PC-3 (cell line): ENCODE measurements at regions not wholly inside any gene's neighbourhood (a gene's known extent, or its start where the extent isn't known, plus 50 kb on each side); places are given as distances from the start of the nearest gene placed in this dataset.

Experiments used
- ATAC-seq: fragments of 200-7000 bp; cut with Tn5 transposase; 2 replicates; pipeline ENCODE4 v1.9.1; 2020; ENCODE audit warnings: mild to moderate bottlenecking, moderate library complexity
- BruUV-seq: library from RNA; stranded (reverse); fragments of 400-500 nt; replicated peaks from 2 replicates; lab custom pipeline; 2021; lab: Mats Ljungman, UMichigan
- CTCF ChIA-PET: fragments of 300-600 bp; sonication (Branson Sonifier 250); formaldehyde crosslinking; loops from one replicate; lab custom pipeline; 2022; ENCODE audit warnings: antibody characterized with exemption; lab: Charles Lee
- POLR2A ChIA-PET: fragments of 300-600 bp; sonication (Branson Sonifier 250); formaldehyde crosslinking; loops from one replicate; lab custom pipeline; 2022; ENCODE audit warnings: antibody characterized with exemption; ENCODE audit not compliant: unreplicated experiment; lab: Charles Lee
- DNase-seq: peaks from one replicate; pipeline ENCODE4 v3.0.0-alpha.2; 2015
- H2AFZ ChIP-seq: fragments of 300-600 bp; sonication (generic); 2 replicates; pipeline ENCODE4 v1.6.0; 2016; ENCODE audit warnings: antibody characterized with exemption, low read length
- H3F3A ChIP-seq: fragments of 300-600 bp; sonication (generic); one replicate; pipeline ENCODE4 v1.6.0; 2017; ENCODE audit warnings: antibody characterized with exemption, low read length, control low read depth, mild to moderate bottlenecking; ENCODE audit not compliant: unreplicated experiment
- H3K27ac ChIP-seq: fragments of 300-600 bp; sonication (generic); 2 replicates; pipeline ENCODE4 v1.5.1; 2016; ENCODE audit warnings: mild to moderate bottlenecking, low read length
- H3K27me3 ChIP-seq: fragments of 300-600 bp; sonication (generic); 2 replicates; pipeline ENCODE4 v1.6.1; 2016; ENCODE audit warnings: low read length, mixed read lengths
- H3K36me3 ChIP-seq: fragments of 300-600 bp; sonication (generic); 2 replicates; pipeline ENCODE4 v1.6.1; 2016; ENCODE audit warnings: low read depth, mixed run types, low read length, mixed read lengths
- H3K4me1 ChIP-seq: fragments of 300-600 bp; sonication (generic); 2 replicates; pipeline ENCODE4 v1.5.1; 2016; ENCODE audit warnings: low read length; ENCODE audit not compliant: insufficient read depth
- H3K4me2 ChIP-seq: fragments of 300-600 bp; sonication (generic); 2 replicates; pipeline ENCODE4 v1.6.0; 2016; ENCODE audit warnings: low read length
- H3K4me3 ChIP-seq: fragments of 300-600 bp; sonication (generic); 2 replicates; pipeline ENCODE4 v1.5.1; 2016; ENCODE audit warnings: mild to moderate bottlenecking, low read length, mixed read lengths
- H3K79me2 ChIP-seq: fragments of 300-600 bp; sonication (generic); 2 replicates; pipeline ENCODE4 v1.6.1; 2017; ENCODE audit warnings: low read length, mixed read lengths
- H3K9ac ChIP-seq: fragments of 300-600 bp; sonication (generic); 2 replicates; pipeline ENCODE4 v1.6.0; 2016; ENCODE audit warnings: mild to moderate bottlenecking, low read length
- H3K9me2 ChIP-seq: fragments of 300-600 bp; sonication (generic); replicated peaks from 2 replicates; pipeline ENCODE4 v1.6.1; 2016; ENCODE audit warnings: mixed run types, low read length, mixed read lengths
- H3K9me3 ChIP-seq: fragments of 300-600 bp; sonication (generic); 2 replicates; pipeline ENCODE4 v1.6.1; 2016; ENCODE audit warnings: low read length, mixed read lengths
- H4K20me1 ChIP-seq: fragments of 300-600 bp; sonication (generic); 2 replicates; pipeline ENCODE4 v1.6.1; 2016; ENCODE audit warnings: low read length, mixed read lengths
- CTCF ChIP-seq: fragments of 300-600 bp; sonication (generic); conservative IDR thresholded peaks from 2 replicates; pipeline ENCODE4 v1.5.1; 2017; ENCODE audit warnings: antibody characterized with exemption, low read depth, mild to moderate bottlenecking, low read length
- EZH2 ChIP-seq: fragments of 300-600 bp; sonication (generic); IDR thresholded peaks from one replicate; pipeline ENCODE4 v1.6.1; 2017; ENCODE audit warnings: antibody characterized with exemption, mild to moderate bottlenecking, low read length; ENCODE audit not compliant: unreplicated experiment
- EZH2phosphoT487 ChIP-seq: fragments of 300-600 bp; sonication (generic); IDR thresholded peaks from 2 replicates; pipeline ENCODE4 v1.6.1; 2018; ENCODE audit warnings: mild to moderate bottlenecking, antibody characterized with exemption, low read length, borderline replicate concordance
- intact Hi-C: fragments of 100-400 bp; cut with micrococcal nuclease; formaldehyde crosslinking; loops from 2 replicates; pipeline ENCODE4 v1.9.0; 2023

DNA sequence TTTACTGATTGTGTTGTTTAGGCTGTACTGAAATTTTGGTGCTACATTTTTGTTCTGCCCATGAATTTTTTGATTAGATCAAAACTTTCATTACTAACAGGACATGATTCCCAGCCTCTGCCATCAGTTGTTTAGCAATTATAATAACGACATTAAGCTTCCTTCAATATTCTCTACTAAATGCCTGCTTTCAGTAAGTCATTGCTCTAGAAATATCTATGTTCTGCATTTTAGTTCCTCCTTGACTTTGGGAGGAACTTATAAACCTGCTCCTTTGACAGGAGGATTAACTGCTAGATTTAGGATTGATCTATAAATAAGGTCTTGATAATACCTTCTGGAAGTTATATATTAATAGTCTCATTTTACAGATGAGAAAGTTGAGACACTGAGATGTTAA is 269.1 kb downstream of the RAP2B start:
- Histone ChIP-seq H3K9me2 (no peaks in the 10 kb centered on the region), H3K4me2 (no peak overlapping the region), H3K4me1 (no peaks in the 10 kb centered on the region), H3K9ac (no peak overlapping the region), H4K20me1 (no peaks in the 10 kb centered on the region), H3K9me3 (no peaks in the 10 kb centered on the region), H3K79me2 (no peaks in the 10 kb centered on the region), H3K4me3 (no peak overlapping the region), H3K27ac (no peak overlapping the region), H3F3A (no peaks in the 10 kb centered on the region), H2AFZ (no peak overlapping the region), H3K36me3 (no peaks in the 10 kb centered on the region), H3K27me3 (no peaks in the 10 kb centered on the region)
- no peak for TF ChIP-seq EZH2phosphoT487
- no peak for TF ChIP-seq EZH2
- TF ChIP-seq CTCF = no peak
- DNase-seq (no peak), ATAC-seq (no peak)
- no TSS peak for BruUV-seq
- ChIA-PET POLR2A (no interaction called here), CTCF (no interaction called here)
- intact Hi-C loops = no loop called here

DNA sequence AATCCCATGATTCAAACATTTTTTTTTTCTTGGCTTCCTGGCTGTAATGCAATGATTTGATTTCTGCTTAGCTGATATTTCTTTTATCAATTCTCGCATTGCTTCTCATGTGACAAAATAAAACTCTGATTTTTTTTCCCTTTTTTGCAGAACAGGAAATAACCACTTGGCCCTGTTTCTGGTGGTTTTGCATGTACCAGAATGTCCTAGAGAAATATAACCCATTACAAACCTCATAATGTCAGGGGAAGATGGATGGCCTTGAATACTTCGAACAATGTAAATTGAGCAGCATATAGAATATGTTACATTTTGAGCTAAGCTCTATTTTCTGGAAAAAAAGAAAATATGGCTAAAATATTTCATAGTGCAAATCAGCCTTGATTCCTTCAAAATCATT is 275.6 kb downstream of the RAP2B start:
- Histone ChIP-seq H3K4me1 (no peaks in the 10 kb centered on the region), H3K4me2 (no peak overlapping the region), H3K9ac (no peak overlapping the region), H3K4me3 (no peak overlapping the region), H3K36me3 (no peaks in the 10 kb centered on the region), H3K27me3 (no peaks in the 10 kb centered on the region), H3F3A (no peaks in the 10 kb centered on the region), H3K79me2 (no peaks in the 10 kb centered on the region), H3K27ac (no peak overlapping the region), H3K9me3 (no peaks in the 10 kb centered on the region), H3K9me2 (no peaks in the 10 kb centered on the region), H4K20me1 (no peaks in the 10 kb centered on the region), H2AFZ (no peak overlapping the region)
- CTCF ChIA-PET = no interaction called here
- ATAC-seq (no peak), DNase-seq (no peak)
- no peak for TF ChIP-seq EZH2
- no peak for TF ChIP-seq CTCF
- TF ChIP-seq EZH2phosphoT487 = no peak
- POLR2A ChIA-PET = interaction anchor here (0.6 kb wide), 1 partner anchor 248 kb away, joined by 6 read pairs; no protein-coding TSS in a partner anchor
- no TSS peak for BruUV-seq
- intact Hi-C loops = loop anchor here (2.0 to 5.0 kb wide), 2 partner anchors 275 to 411 kb away; partner anchors contain the start of gene RAP2B

DNA sequence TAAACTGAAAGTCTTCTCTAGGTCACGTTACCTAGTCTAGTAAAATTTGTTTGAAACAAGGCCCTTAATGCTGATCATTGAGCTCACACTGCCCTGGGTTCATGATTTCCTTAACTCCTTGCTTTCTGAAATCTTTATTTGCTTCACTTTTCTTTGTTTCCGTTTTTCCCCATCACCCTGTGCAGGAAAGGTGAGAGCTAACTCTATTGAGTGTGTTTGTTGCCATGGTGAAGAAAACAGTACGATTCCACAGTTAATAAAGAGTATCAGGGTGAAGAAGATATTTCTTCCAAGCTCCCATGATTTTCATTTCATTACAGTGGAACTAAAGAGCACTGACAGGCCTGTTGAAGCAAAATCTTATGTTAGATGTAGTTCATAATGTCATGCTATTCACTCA is 276.2 kb downstream of the RAP2B start:
- Histone ChIP-seq H3K36me3 (no peaks in the 10 kb centered on the region), H3K4me1 (no peaks in the 10 kb centered on the region), H3K9me3 (no peaks in the 10 kb centered on the region), H2AFZ (no peak overlapping the region), H3K9ac (no peak overlapping the region), H4K20me1 (no peaks in the 10 kb centered on the region), H3K27ac (no peak overlapping the region), H3K27me3 (no peaks in the 10 kb centered on the region), H3K9me2 (no peaks in the 10 kb centered on the region), H3K4me2 (no peak overlapping the region), H3F3A (no peaks in the 10 kb centered on the region), H3K79me2 (no peaks in the 10 kb centered on the region), H3K4me3 (no peak overlapping the region)
- DNase-seq (no peak), ATAC-seq (no peak)
- POLR2A ChIA-PET = no interaction called here
- BruUV-seq = no TSS peak
- TF ChIP-seq CTCF (no peak), EZH2phosphoT487 (no peak), EZH2 (no peak)
- CTCF ChIA-PET = no interaction called here
- intact Hi-C loops = loop anchor here (2.0 to 5.0 kb wide), 2 partner anchors 276 to 411 kb away; partner anchors contain the start of gene RAP2B
